ENCODE measurements at regions not wholly inside any gene's neighbourhood (a gene's known extent, or its start where the extent isn't known, plus 50 kb on each side); places are given as distances from the start of the nearest gene placed in this dataset.

DNA sequence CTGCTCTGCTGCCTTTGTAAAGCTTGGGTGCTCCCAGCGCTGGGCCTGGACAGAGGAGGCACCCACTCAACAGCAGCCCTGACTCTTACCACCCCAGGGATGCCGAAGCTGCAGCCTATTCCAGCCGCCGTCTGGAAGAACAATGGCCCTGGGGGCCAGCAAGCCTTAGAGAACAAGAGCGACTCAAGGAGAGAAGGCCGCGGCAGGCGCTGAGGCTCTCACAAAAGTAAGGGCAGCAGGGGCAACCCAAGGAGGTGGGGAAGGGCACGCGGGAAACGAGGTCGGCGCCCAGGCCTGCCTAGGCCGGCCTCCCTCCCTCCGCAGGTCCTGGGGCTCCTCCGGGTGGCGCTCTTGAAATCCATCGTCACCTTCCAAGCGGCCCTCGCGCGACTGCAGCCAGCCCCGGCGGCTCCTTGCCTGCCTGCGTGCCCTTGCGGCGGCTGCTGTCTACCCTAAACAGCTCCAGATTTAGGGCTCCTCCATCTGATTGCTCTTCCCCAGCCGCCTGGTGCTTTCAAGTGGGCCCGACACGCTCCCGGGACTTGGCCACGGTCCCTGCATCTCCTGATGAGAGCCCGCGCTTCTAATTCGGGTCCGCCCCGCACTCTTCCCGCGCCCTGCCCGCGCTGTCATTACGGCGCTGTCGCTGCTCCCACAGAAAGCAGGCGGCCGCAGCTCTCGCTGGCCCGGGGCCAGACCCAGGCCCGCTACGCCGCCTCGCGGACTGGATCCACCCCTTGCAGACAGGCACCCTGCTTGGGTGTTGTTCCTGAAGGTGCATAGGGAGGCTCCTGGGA is 213.3 kb downstream of the SEMA6A start:
- H3K4me3 ChIP-seq (ENCODE audit: low read depth in 2 of 2, low read length in 1 of 2) = no peak overlapping the region
- H3K9me2 ChIP-seq = no peaks in the 10 kb centered on the region
- no peak overlapping the region for H3K4me2 ChIP-seq
- peak; percentile 37 for DNase-seq
- H3K4me1 ChIP-seq (ENCODE audit: control insufficient read depth in 1 of 2, insufficient read depth in 2 of 2, low read depth in 1 of 2, low read length in 1 of 2) = peaks cover 0 to 14% of the 10 kb centered on the region in 2 experiments; a peak in 2 of 4 replicates
- TF ChIP-seq TAF1 (IDR thresholded peaks at IDR 0.05; ENCODE audit: borderline replicate concordance, low read depth, low read length) = no peak
- TF ChIP-seq, protein P1, sequence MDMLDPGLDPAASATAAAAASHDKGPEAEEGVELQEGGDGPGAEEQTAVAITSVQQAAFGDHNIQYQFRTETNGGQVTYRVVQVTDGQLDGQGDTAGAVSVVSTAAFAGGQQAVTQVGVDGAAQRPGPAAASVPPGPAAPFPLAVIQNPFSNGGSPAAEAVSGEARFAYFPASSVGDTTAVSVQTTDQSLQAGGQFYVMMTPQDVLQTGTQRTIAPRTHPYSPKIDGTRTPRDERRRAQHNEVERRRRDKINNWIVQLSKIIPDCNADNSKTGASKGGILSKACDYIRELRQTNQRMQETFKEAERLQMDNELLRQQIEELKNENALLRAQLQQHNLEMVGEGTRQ (IDR thresholded peaks at IDR 0.05; ENCODE audit: borderline replicate concordance, low read depth, low read length) = no peak
- WGBS (ENCODE audit: low lambda C conversion rate) = 93% methylated on average over 31 of the region's 53 CpGs
- no peaks in the 10 kb centered on the region for H4K20me1 ChIP-seq (ENCODE audit: insufficient read depth)
- no peaks in the 10 kb centered on the region for H3F3A ChIP-seq (replicated peaks; ENCODE audit: insufficient read depth)
- H3K9me3 ChIP-seq = no peaks in the 10 kb centered on the region
- no peaks in the 10 kb centered on the region for H3K79me2 ChIP-seq (ENCODE audit: insufficient read depth)
- no peaks in the 10 kb centered on the region for H3K36me3 ChIP-seq (replicated peaks in 1 of 2; ENCODE audit: control insufficient read depth in 1 of 2, insufficient read depth in 2 of 2, low read length in 1 of 2)
- no peaks in the 10 kb centered on the region for H3K27me3 ChIP-seq (ENCODE audit: insufficient read depth)
- H3K27ac ChIP-seq (ENCODE audit: low read depth in 2 of 2, low read length in 1 of 2) = no peak overlapping the region
- ChIA-PET CTCF (no interaction called here), POLR2A (no interaction called here)
- no peak overlapping the region for H2AFZ ChIP-seq (ENCODE audit: low read depth)
- no peak overlapping the region for H3K9ac ChIP-seq

DNA sequence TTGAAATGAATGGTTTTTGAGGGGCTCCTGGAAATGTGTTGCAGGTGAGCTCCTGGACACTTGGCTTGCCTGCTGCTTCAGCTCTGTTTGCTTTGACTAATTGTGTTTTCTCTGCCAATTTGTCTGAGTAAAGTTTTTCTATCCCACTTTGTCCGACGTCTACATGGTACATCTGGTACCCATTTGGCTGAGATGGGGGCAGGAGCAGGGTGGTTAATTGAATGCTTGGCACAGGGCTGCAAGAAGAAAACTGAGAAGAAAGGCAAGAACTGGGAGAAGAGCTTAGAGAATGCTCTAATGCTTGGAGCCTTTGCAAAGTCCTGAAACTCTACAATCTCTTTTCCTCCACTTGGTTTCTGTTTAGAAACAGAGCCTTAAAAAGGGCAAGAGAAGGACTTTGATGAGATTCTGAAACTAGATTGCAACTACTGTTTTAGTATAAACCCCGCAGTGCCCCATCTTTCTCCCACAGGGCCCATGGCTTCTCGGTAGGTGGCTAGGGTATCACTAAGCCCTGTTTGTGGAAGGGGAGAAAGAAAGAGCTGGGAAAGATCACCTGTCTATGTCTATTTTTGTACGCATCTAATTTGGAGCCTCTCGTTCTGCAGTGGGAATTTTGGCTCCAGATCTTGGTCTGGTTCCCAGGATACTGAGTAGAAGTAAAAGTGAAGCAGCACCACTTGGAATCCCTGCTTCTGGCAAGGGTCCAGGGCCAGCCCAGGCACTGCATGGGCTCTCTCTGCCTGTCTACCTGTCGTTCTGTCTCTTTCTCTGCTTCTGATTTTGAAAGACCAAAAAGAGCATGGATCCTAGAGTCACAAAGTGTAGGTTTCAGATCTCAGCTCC is 214.4 kb downstream of the SEMA6A start:
- Histone ChIP-seq H3K9ac (no peak overlapping the region), H3F3A (replicated peaks; ENCODE audit: insufficient read depth) (no peaks in the 10 kb centered on the region), H3K4me3 (ENCODE audit: low read depth in 2 of 2, low read length in 1 of 2) (no peak overlapping the region; a peak in 1 of 4 replicates), H3K4me1 (ENCODE audit: control insufficient read depth in 1 of 2, insufficient read depth in 2 of 2, low read depth in 1 of 2, low read length in 1 of 2) (peaks cover 0 to 14% of the 10 kb centered on the region in 2 experiments; a peak in 2 of 4 replicates), H3K9me3 (no peaks in the 10 kb centered on the region), H3K36me3 (replicated peaks in 1 of 2; ENCODE audit: control insufficient read depth in 1 of 2, insufficient read depth in 2 of 2, low read length in 1 of 2) (no peaks in the 10 kb centered on the region), H2AFZ (ENCODE audit: low read depth) (no peak overlapping the region), H3K27me3 (ENCODE audit: insufficient read depth) (no peaks in the 10 kb centered on the region), H3K79me2 (ENCODE audit: insufficient read depth) (no peaks in the 10 kb centered on the region), H4K20me1 (ENCODE audit: insufficient read depth) (no peaks in the 10 kb centered on the region), H3K27ac (ENCODE audit: low read depth in 2 of 2, low read length in 1 of 2) (peak overlapping the region in 1 of 2 experiments; percentile 66; a peak in 2 of 4 replicates), H3K9me2 (no peaks in the 10 kb centered on the region), H3K4me2 (no peak overlapping the region)
- POLR2A ChIA-PET = no interaction called here
- 52% methylated on average over 7 of the region's 7 CpGs for WGBS (ENCODE audit: low lambda C conversion rate)
- CTCF ChIA-PET = interaction anchor here (1.2 to 1.5 kb wide), 3 partner anchors 8 to 222 kb away, joined by 3 to 5 read pairs (median 4); no protein-coding TSS in a partner anchor
- DNase-seq = peak; percentile 34
- no peak for TF ChIP-seq ELF1 (IDR thresholded peaks at IDR 0.05)
- no peak for TF ChIP-seq SMC3 (IDR thresholded peaks at IDR 0.05; ENCODE audit: low read depth, low read length)
- TF ChIP-seq, protein P2, sequence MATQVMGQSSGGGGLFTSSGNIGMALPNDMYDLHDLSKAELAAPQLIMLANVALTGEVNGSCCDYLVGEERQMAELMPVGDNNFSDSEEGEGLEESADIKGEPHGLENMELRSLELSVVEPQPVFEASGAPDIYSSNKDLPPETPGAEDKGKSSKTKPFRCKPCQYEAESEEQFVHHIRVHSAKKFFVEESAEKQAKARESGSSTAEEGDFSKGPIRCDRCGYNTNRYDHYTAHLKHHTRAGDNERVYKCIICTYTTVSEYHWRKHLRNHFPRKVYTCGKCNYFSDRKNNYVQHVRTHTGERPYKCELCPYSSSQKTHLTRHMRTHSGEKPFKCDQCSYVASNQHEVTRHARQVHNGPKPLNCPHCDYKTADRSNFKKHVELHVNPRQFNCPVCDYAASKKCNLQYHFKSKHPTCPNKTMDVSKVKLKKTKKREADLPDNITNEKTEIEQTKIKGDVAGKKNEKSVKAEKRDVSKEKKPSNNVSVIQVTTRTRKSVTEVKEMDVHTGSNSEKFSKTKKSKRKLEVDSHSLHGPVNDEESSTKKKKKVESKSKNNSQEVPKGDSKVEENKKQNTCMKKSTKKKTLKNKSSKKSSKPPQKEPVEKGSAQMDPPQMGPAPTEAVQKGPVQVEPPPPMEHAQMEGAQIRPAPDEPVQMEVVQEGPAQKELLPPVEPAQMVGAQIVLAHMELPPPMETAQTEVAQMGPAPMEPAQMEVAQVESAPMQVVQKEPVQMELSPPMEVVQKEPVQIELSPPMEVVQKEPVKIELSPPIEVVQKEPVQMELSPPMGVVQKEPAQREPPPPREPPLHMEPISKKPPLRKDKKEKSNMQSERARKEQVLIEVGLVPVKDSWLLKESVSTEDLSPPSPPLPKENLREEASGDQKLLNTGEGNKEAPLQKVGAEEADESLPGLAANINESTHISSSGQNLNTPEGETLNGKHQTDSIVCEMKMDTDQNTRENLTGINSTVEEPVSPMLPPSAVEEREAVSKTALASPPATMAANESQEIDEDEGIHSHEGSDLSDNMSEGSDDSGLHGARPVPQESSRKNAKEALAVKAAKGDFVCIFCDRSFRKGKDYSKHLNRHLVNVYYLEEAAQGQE (IDR thresholded peaks at IDR 0.05; ENCODE audit: low read depth, low read length) = no peak
- TF ChIP-seq TCF12 (IDR thresholded peaks at IDR 0.05) = peak; percentile 42; the same call in 1 of the 2 replicates
- TF ChIP-seq TAF1 (IDR thresholded peaks at IDR 0.05; ENCODE audit: borderline replicate concordance, low read depth, low read length) = no peak
- TF ChIP-seq, protein P1 (IDR thresholded peaks at IDR 0.05; ENCODE audit: borderline replicate concordance, low read depth, low read length) = no peak
- TF ChIP-seq NFIC (IDR thresholded peaks at IDR 0.05; ENCODE audit: borderline replicate concordance) = peak; percentile 12; the same call in 1 of the 2 replicates

Measured in SK-N-SH (cell line).